Endodermal cell (in vitro differentiated cells): ENCODE measurements at regions not wholly inside any gene's neighbourhood (a gene's known extent, or its start where the extent isn't known, plus 50 kb on each side); places are given as distances from the start of the nearest gene placed in this dataset.

Experiments
- DNase-seq: peaks from one replicate; pipeline ENCODE4 v3.0.0-alpha.2; 2017
- H3K27ac ChIP-seq: 2 replicates; pipeline ENCODE4 v1.5.1; 2013; ENCODE audit warnings: mild to moderate bottlenecking, low read depth, low read length, moderate library complexity
- H3K27me3 ChIP-seq: 2 replicates; pipeline ENCODE4 v1.6.1; 2013; ENCODE audit warnings: mild to moderate bottlenecking, low read length, moderate library complexity; ENCODE audit not compliant: insufficient read depth, control insufficient read depth, poor library complexity, severe bottlenecking
- H3K36me3 ChIP-seq: 2 replicates; pipeline ENCODE4 v1.7.0; 2013; ENCODE audit warnings: mild to moderate bottlenecking, low read length, moderate library complexity; ENCODE audit not compliant: control insufficient read depth, insufficient read depth
- H3K4me1 ChIP-seq: one replicate; pipeline ENCODE4 v1.7.0; 2013; ENCODE audit warnings: low read length; ENCODE audit not compliant: control insufficient read depth, insufficient read depth
- H3K4me3 ChIP-seq: 2 replicates; pipeline ENCODE4 v1.5.1; 2013; ENCODE audit warnings: mild to moderate bottlenecking, low read length, moderate library complexity
- H3K9ac ChIP-seq: 2 replicates; pipeline ENCODE4 v1.6.1; 2013; ENCODE audit warnings: mild to moderate bottlenecking, low read length, moderate library complexity; ENCODE audit not compliant: poor library complexity, severe bottlenecking; ENCODE audit errors: extremely low read depth
- H3K9me3 ChIP-seq: 2 replicates; pipeline ENCODE4 v1.6.1; 2013; ENCODE audit warnings: mild to moderate bottlenecking, low read length, moderate library complexity; ENCODE audit not compliant: control insufficient read depth
- H3K27ac Mint-ChIP-seq: 2 replicates; pipeline ENCODE4 v1.8.0; 2020; ENCODE audit warnings: mixed read lengths
- H3K27me3 Mint-ChIP-seq: 2 replicates; pipeline ENCODE4 v1.8.0; 2021; ENCODE audit warnings: mild to moderate bottlenecking, mixed read lengths; ENCODE audit not compliant: insufficient read depth
- H3K36me3 Mint-ChIP-seq: 2 replicates; pipeline ENCODE4 v1.8.0; 2020; ENCODE audit warnings: low read depth, mixed read lengths
- H3K4me1 Mint-ChIP-seq: 2 replicates; pipeline ENCODE4 v1.8.0; 2020; ENCODE audit warnings: mixed read lengths
- H3K4me3 Mint-ChIP-seq: 2 replicates; pipeline ENCODE4 v1.8.0; 2020; ENCODE audit warnings: mild to moderate bottlenecking, moderate library complexity, mixed read lengths
- H3K9me3 Mint-ChIP-seq: 2 replicates; pipeline ENCODE4 v1.8.0; 2020; ENCODE audit warnings: mild to moderate bottlenecking, mixed read lengths
- CTCF ChIP-seq: fragments of 200-600 bp; sonication (generic); conservative IDR thresholded peaks from 2 replicates; pipeline ENCODE4 v1.5.0; 2021; ENCODE audit warnings: antibody characterized with exemption, mild to moderate bottlenecking
- WGBS, 2 experiments: methylation state at CpG; one replicate each; pipeline versions ENCODE4 v1.1.5 to v1.1.7; 2013; ENCODE audit warnings: missing lambda C conversion rate in 2 of 2, mixed read lengths in 1 of 2; ENCODE audit not compliant: insufficient coverage in 1 of 2, insufficient read length in 1 of 2; 5-methylcytosine and 5-hydroxymethylcytosine counted together

- Mint-ChIP-seq H3K36me3 (no peaks in the 10 kb centered on the region), H3K27me3 (no peaks in the 10 kb centered on the region), H3K27ac (no peak overlapping the region), H3K4me3 (no peak overlapping the region), H3K4me1 (peaks cover 3% of the 10 kb centered on the region), H3K9me3 (no peaks in the 10 kb centered on the region)
- Histone ChIP-seq H3K9me3 (no peaks in the 10 kb centered on the region), H3K4me3 (no peak overlapping the region), H3K27me3 (no peaks in the 10 kb centered on the region), H3K9ac (no peak overlapping the region), H3K4me1 (no peaks in the 10 kb centered on the region), H3K27ac (no peak overlapping the region), H3K36me3 (no peaks in the 10 kb centered on the region)
- no peak for DNase-seq
- no peak for TF ChIP-seq CTCF
- 83 to 92% methylated on average over 1 to 6 of the region's 6 CpGs for WGBS, 2 experiments
These were observed 607.9 kb upstream of the KCNMB2 start for GRCh38 chr3:177928172-177928873.

GRCh38 chr3:177929310-177929709 is 606.9 kb upstream of the KCNMB2 start:
- no peaks in the 10 kb centered on the region for H3K27me3 ChIP-seq
- H3K36me3 ChIP-seq, result no peaks in the 10 kb centered on the region
- no peak overlapping the region for H3K4me3 ChIP-seq
- Mint-ChIP-seq H3K36me3 (no peaks in the 10 kb centered on the region), H3K4me1 (peaks cover 7% of the 10 kb centered on the region), H3K9me3 (no peaks in the 10 kb centered on the region), H3K4me3 (no peak overlapping the region), H3K27ac (no peak overlapping the region), H3K27me3 (no peaks in the 10 kb centered on the region)
- no peaks in the 10 kb centered on the region for H3K4me1 ChIP-seq
- no peak for TF ChIP-seq CTCF
- H3K9ac ChIP-seq, result no peak overlapping the region
- 92% methylated on average over 2 of the region's 2 CpGs for WGBS, 2 experiments
- no peak for DNase-seq
- no peak overlapping the region for H3K27ac ChIP-seq
- H3K9me3 ChIP-seq, result no peaks in the 10 kb centered on the region

GRCh38 chr3:177930771-177931170 is 605.5 kb upstream of the KCNMB2 start:
- no peak overlapping the region for H3K9ac ChIP-seq
- H3K4me1 ChIP-seq, result no peaks in the 10 kb centered on the region
- no peaks in the 10 kb centered on the region for H3K27me3 ChIP-seq
- Mint-ChIP-seq H3K4me3 (no peak overlapping the region), H3K36me3 (no peaks in the 10 kb centered on the region), H3K9me3 (no peaks in the 10 kb centered on the region), H3K27ac (no peak overlapping the region), H3K4me1 (peaks cover 9% of the 10 kb centered on the region), H3K27me3 (no peaks in the 10 kb centered on the region)
- TF ChIP-seq CTCF, result no peak
- no peaks in the 10 kb centered on the region for H3K9me3 ChIP-seq
- H3K4me3 ChIP-seq, result no peak overlapping the region
- no peak overlapping the region for H3K27ac ChIP-seq
- DNase-seq, result no peak
- WGBS, 2 experiments, result 81% methylated on average over 2 of the region's 2 CpGs; no CpG with 5 or more reads in 1 of the 2 experiments
- H3K36me3 ChIP-seq, result no peaks in the 10 kb centered on the region
